ENCODE measurements at regions not wholly inside any gene's neighbourhood (a gene's known extent, or its start where the extent isn't known, plus 50 kb on each side); places are given as distances from the start of the nearest gene placed in this dataset.

DNA sequence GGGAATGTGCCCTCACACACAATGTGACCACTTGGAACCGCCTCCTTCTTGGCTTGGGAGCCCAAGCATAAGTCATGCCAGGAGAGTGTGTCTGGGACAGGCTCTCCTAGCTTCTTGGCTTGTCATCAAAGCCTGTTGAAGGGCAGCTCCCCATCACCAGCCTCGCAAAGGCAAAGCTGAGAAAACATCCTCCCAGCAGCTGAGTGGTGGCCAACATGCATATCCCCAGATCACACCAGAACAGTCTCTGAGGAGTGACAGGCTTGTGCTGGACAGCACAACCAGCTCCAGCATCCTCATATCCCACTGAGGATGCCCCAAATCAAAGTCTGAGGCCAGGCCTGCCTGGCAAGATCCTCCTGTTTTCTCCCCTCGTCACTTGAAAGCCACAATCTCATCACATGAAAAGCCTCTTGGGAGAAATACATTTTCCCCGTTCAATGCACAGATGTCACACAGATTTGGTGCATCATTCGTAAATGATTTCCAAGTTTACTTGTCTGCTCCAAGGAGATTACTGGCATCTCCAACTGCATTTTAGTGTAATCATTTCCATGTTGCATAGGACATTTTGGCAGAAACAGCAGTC lies 269.3 kb downstream of the TTC32 start:
- H3K4me1 ChIP-seq (replicated peaks; ENCODE audit: insufficient read depth) = no peaks in the 10 kb centered on the region
- intact Hi-C loops (cut with micrococcal nuclease; ENCODE audit: unreplicated experiment) = no loop called here
- BruUV-seq (replicated peaks) = no TSS peak
- H3F3A ChIP-seq (ENCODE audit: insufficient read depth, low read depth) = no peaks in the 10 kb centered on the region
- H3K4me2 ChIP-seq = no peak overlapping the region
- H3K4me3 ChIP-seq = no peak overlapping the region
- H3K9me2 ChIP-seq (ENCODE audit: insufficient read depth) = no peaks in the 10 kb centered on the region
- peaks cover 12% of the 10 kb centered on the region for H3K9me3 ChIP-seq (ENCODE audit: insufficient read depth, low read depth)
- H3K27ac ChIP-seq = no peak overlapping the region
- ChIA-PET CTCF (no interaction called here), POLR2A (ENCODE audit: unreplicated experiment) (no interaction called here)
- no peaks in the 10 kb centered on the region for H3K36me3 ChIP-seq (ENCODE audit: low read depth)
- H3K79me2 ChIP-seq (ENCODE audit: low read depth) = no peaks in the 10 kb centered on the region
- no peaks in the 10 kb centered on the region for H4K20me1 ChIP-seq (ENCODE audit: insufficient read depth)
- H2AFZ ChIP-seq = no peak overlapping the region
- DNase-seq = no peak
- H3K27me3 ChIP-seq (ENCODE audit: insufficient read depth, low read depth) = no peaks in the 10 kb centered on the region
- TF ChIP-seq, protein P1, sequence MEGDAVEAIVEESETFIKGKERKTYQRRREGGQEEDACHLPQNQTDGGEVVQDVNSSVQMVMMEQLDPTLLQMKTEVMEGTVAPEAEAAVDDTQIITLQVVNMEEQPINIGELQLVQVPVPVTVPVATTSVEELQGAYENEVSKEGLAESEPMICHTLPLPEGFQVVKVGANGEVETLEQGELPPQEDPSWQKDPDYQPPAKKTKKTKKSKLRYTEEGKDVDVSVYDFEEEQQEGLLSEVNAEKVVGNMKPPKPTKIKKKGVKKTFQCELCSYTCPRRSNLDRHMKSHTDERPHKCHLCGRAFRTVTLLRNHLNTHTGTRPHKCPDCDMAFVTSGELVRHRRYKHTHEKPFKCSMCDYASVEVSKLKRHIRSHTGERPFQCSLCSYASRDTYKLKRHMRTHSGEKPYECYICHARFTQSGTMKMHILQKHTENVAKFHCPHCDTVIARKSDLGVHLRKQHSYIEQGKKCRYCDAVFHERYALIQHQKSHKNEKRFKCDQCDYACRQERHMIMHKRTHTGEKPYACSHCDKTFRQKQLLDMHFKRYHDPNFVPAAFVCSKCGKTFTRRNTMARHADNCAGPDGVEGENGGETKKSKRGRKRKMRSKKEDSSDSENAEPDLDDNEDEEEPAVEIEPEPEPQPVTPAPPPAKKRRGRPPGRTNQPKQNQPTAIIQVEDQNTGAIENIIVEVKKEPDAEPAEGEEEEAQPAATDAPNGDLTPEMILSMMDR (conservative IDR thresholded peaks at IDR 0.05) = no peak
- no peak for TF ChIP-seq EZH2 (IDR thresholded peaks at IDR 0.05; ENCODE audit: low read depth)

DNA sequence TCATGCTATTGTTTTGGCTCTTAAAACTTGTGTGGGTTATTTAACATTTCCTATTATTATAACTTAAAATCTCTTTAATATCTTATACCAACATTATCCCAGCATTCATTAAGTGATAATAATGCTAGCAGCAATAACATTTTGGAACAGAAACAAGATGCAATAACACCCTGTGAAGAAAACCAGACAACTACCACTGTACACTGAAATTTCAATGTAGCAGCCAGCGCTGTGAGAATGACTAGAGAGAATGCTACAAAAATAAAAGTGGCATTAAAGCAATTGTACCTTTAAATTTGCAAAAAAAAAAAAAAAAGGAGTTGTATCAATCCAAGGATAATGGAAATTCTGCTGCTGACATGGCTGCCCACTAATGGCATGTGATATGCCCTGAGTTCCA lies 269.9 kb downstream of the TTC32 start:
- no peaks in the 10 kb centered on the region for H3K27me3 ChIP-seq (ENCODE audit: insufficient read depth, low read depth)
- H3K4me3 ChIP-seq = no peak overlapping the region
- H3K79me2 ChIP-seq (ENCODE audit: low read depth) = no peaks in the 10 kb centered on the region
- TF ChIP-seq, protein P1 (conservative IDR thresholded peaks at IDR 0.05) = no peak
- TF ChIP-seq EZH2 (IDR thresholded peaks at IDR 0.05; ENCODE audit: low read depth) = no peak
- ChIA-PET CTCF (no interaction called here), POLR2A (ENCODE audit: unreplicated experiment) (no interaction called here)
- intact Hi-C loops (cut with micrococcal nuclease; ENCODE audit: unreplicated experiment) = no loop called here
- no peak overlapping the region for H3K4me2 ChIP-seq
- peaks cover 19% of the 10 kb centered on the region for H3K9me3 ChIP-seq (ENCODE audit: insufficient read depth, low read depth)
- H3K27ac ChIP-seq = no peak overlapping the region
- H3K9me2 ChIP-seq (ENCODE audit: insufficient read depth) = no peaks in the 10 kb centered on the region
- no peaks in the 10 kb centered on the region for H3K4me1 ChIP-seq (replicated peaks; ENCODE audit: insufficient read depth)
- H3K36me3 ChIP-seq (ENCODE audit: low read depth) = no peaks in the 10 kb centered on the region
- no peaks in the 10 kb centered on the region for H4K20me1 ChIP-seq (ENCODE audit: insufficient read depth)
- no peak overlapping the region for H2AFZ ChIP-seq
- DNase-seq = no peak
- BruUV-seq (replicated peaks) = no TSS peak
- no peaks in the 10 kb centered on the region for H3F3A ChIP-seq (ENCODE audit: insufficient read depth, low read depth)

DNA sequence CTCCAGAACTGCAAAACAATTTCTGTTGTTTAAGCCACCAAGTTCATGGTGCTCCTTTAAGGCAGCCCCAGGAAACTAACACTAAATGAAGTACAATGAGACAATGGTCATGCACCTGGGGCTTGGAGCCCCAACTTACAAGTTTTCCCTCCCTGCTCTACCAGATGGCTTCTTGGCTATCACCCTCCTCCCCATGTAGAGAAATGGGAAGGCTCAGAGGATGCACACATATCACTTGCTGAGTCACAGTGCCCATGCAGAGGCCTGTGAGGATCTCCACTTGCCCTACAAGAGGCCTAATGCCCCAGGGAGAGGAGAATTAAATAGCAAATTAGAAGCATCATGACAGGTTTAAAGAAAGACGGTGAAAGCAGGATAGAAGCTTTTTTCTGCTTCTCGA lies 270.9 kb downstream of the TTC32 start:
- Histone ChIP-seq H4K20me1 (ENCODE audit: insufficient read depth) (no peaks in the 10 kb centered on the region), H3K27me3 (ENCODE audit: insufficient read depth, low read depth) (no peaks in the 10 kb centered on the region), H3K4me3 (no peak overlapping the region), H3K9me2 (ENCODE audit: insufficient read depth) (no peaks in the 10 kb centered on the region), H3K79me2 (ENCODE audit: low read depth) (no peaks in the 10 kb centered on the region), H3K4me2 (no peak overlapping the region), H3K9me3 (ENCODE audit: insufficient read depth, low read depth) (peaks cover 20% of the 10 kb centered on the region), H2AFZ (no peak overlapping the region), H3F3A (ENCODE audit: insufficient read depth, low read depth) (no peaks in the 10 kb centered on the region), H3K36me3 (ENCODE audit: low read depth) (no peaks in the 10 kb centered on the region), H3K4me1 (replicated peaks; ENCODE audit: insufficient read depth) (no peaks in the 10 kb centered on the region), H3K27ac (no peak overlapping the region)
- BruUV-seq (replicated peaks) = no TSS peak
- intact Hi-C loops (cut with micrococcal nuclease; ENCODE audit: unreplicated experiment) = no loop called here
- TF ChIP-seq, protein P1 (conservative IDR thresholded peaks at IDR 0.05) = no peak
- no peak for TF ChIP-seq EZH2 (IDR thresholded peaks at IDR 0.05; ENCODE audit: low read depth)
- ChIA-PET CTCF (no interaction called here), POLR2A (ENCODE audit: unreplicated experiment) (no interaction called here)
- DNase-seq = no peak
